ENCODE measurements at regions not wholly inside any gene's neighbourhood (a gene's known extent, or its start where the extent isn't known, plus 50 kb on each side); places are given as distances from the start of the nearest gene placed in this dataset.

GRCh38 chr1:163823017-163823416, 501.3 kb downstream of the NUF2 start:
- no peak for TF ChIP-seq EGR1 (IDR thresholded peaks at IDR 0.05)
- TF ChIP-seq EP300 (IDR thresholded peaks at IDR 0.05; ENCODE audit: borderline replicate concordance), result no peak
- TF ChIP-seq TCF12 (IDR thresholded peaks at IDR 0.05; ENCODE audit: low read depth), result no peak
- TF ChIP-seq CEBPB (IDR thresholded peaks at IDR 0.05), result no peak
- no peak for TF ChIP-seq YY1 (IDR thresholded peaks at IDR 0.05; ENCODE audit: low read depth)
- no peak for TF ChIP-seq REST (IDR thresholded peaks at IDR 0.05; ENCODE audit: low read depth)
- no peak for TF ChIP-seq USF1 (IDR thresholded peaks at IDR 0.05)
- TF ChIP-seq NFIC (IDR thresholded peaks at IDR 0.05), result no peak
- TF ChIP-seq TEAD4 (IDR thresholded peaks at IDR 0.05), result no peak
- no peak for TF ChIP-seq CREB1 (IDR thresholded peaks at IDR 0.05; ENCODE audit: low read depth)
- TF ChIP-seq MAX (IDR thresholded peaks at IDR 0.05), result no peak
